NT2/D1 (cell line): ENCODE measurements at regions not wholly inside any gene's neighbourhood (a gene's known extent, or its start where the extent isn't known, plus 50 kb on each side); places are given as distances from the start of the nearest gene placed in this dataset.

Experiments used
- SUZ12 ChIP-seq: IDR thresholded peaks from 2 replicates; pipeline ENCODE4 v1.6.1; 2011; ENCODE audit not compliant: insufficient read length, insufficient read depth; ENCODE audit errors: extremely low read depth
- YY1 ChIP-seq: IDR thresholded peaks from 2 replicates; pipeline ENCODE4 v1.6.1; 2011; ENCODE audit not compliant: insufficient read length, insufficient read depth
- ZNF274 ChIP-seq: IDR thresholded peaks from 2 replicates; pipeline ENCODE4 v1.6.1; 2011; ENCODE audit warnings: mild to moderate bottlenecking, low read depth, low read length

DNA sequence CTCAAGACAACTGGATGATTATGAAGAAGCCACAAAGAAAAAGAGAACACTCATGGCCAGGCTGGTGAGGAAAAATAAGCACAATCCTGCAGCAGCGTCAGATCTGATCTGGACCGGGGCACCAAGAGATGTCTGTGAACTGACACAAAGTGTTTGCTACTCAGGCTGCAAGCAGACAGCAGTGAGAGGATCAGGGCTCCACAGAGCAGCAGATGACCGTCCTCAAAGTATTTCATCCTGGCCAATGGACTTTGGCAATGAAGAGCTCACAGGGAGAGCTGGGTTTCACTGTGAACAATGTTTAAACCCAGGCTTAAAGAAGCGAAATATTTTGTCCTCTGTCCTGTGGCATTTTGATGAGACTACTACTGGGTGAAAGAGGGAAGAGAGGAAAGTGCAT lies 299.2 kb downstream of the GPATCH2 start:
- TF ChIP-seq YY1, result no peak
- TF ChIP-seq ZNF274, result no peak
- TF ChIP-seq SUZ12, result no peak
